Sigmoid colon (tissue), 4 donors: ENCODE measurements at regions not wholly inside any gene's neighbourhood (a gene's known extent, or its start where the extent isn't known, plus 50 kb on each side); places are given as distances from the start of the nearest gene placed in this dataset.

Experiments used
- EP300 ChIP-seq, 4 donors: sonication (generic); formaldehyde crosslinking; IDR thresholded peaks; one replicate each; pipeline ENCODE4 v1.6.1; 2017; ENCODE audit warnings: antibody characterized with exemption in 4 of 4
- POLR2AphosphoS5 ChIP-seq, 4 donors: sonication (generic); formaldehyde crosslinking; IDR thresholded peaks; one replicate each; pipeline ENCODE4 v1.6.1; 2017; ENCODE audit warnings: antibody characterized with exemption in 4 of 4
- TF ChIP-seq, protein P1 (sequence below), 4 experiments: fragments of 450-650 bp in 3 of 4; fragments of 200-600 bp in 1 of 4; IDR thresholded peaks; one replicate each; pipeline ENCODE4 v1.5.1; 2016 to 2019; ENCODE audit warnings: antibody characterized with exemption in 4 of 4, mild to moderate bottlenecking in 3 of 4, moderate library complexity in 2 of 4

GRCh38 chr7:108789451-108789850, 219.8 kb downstream of the DNAJB9 start:
- TF ChIP-seq, protein P1, sequence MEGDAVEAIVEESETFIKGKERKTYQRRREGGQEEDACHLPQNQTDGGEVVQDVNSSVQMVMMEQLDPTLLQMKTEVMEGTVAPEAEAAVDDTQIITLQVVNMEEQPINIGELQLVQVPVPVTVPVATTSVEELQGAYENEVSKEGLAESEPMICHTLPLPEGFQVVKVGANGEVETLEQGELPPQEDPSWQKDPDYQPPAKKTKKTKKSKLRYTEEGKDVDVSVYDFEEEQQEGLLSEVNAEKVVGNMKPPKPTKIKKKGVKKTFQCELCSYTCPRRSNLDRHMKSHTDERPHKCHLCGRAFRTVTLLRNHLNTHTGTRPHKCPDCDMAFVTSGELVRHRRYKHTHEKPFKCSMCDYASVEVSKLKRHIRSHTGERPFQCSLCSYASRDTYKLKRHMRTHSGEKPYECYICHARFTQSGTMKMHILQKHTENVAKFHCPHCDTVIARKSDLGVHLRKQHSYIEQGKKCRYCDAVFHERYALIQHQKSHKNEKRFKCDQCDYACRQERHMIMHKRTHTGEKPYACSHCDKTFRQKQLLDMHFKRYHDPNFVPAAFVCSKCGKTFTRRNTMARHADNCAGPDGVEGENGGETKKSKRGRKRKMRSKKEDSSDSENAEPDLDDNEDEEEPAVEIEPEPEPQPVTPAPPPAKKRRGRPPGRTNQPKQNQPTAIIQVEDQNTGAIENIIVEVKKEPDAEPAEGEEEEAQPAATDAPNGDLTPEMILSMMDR (IDR thresholded peaks at IDR 0.05): no peak
- TF ChIP-seq POLR2AphosphoS5 (IDR thresholded peaks at IDR 0.05) (no peak), EP300 (IDR thresholded peaks at IDR 0.05) (no peak)
